ENCODE measurements at regions not wholly inside any gene's neighbourhood (a gene's known extent, or its start where the extent isn't known, plus 50 kb on each side); places are given as distances from the start of the nearest gene placed in this dataset.

DNA sequence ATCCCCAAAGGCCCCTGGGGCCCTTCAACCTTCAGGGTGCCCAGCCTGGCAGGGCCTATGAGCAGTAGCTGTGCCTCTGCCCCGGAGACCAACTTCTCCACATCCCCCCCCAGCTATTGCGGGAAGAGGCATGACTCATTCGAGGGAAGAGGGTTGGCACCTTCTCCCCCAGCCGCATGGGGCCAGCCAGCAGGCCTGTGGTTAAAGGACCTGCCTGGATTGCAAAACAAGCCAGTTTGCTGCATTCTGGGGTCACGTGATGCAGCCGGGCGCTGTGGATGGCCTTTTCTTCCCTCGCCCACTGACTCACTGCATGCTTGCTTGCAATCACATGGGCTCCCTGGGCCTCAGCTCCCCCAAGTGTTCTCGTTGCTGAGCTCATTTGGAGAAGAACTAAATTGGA is 182.5 kb downstream of the MAFB start:
- TF ChIP-seq, protein P1, sequence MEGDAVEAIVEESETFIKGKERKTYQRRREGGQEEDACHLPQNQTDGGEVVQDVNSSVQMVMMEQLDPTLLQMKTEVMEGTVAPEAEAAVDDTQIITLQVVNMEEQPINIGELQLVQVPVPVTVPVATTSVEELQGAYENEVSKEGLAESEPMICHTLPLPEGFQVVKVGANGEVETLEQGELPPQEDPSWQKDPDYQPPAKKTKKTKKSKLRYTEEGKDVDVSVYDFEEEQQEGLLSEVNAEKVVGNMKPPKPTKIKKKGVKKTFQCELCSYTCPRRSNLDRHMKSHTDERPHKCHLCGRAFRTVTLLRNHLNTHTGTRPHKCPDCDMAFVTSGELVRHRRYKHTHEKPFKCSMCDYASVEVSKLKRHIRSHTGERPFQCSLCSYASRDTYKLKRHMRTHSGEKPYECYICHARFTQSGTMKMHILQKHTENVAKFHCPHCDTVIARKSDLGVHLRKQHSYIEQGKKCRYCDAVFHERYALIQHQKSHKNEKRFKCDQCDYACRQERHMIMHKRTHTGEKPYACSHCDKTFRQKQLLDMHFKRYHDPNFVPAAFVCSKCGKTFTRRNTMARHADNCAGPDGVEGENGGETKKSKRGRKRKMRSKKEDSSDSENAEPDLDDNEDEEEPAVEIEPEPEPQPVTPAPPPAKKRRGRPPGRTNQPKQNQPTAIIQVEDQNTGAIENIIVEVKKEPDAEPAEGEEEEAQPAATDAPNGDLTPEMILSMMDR (IDR thresholded peaks at IDR 0.05; ENCODE audit: unreplicated experiment): no peak
- Mint-ChIP-seq H3K27ac (no peak overlapping the region), H3K36me3 (ENCODE audit: insufficient read depth) (no peaks in the 10 kb centered on the region), H3K4me3 (ENCODE audit: low read depth) (no peak overlapping the region), H3K27me3 (peaks cover 39% of the 10 kb centered on the region), H3K9me3 (ENCODE audit: low read depth) (no peaks in the 10 kb centered on the region), H3K4me1 (ENCODE audit: low read depth) (peaks cover 7% of the 10 kb centered on the region)
- DNase-seq (ENCODE audit: low spot score, unreplicated experiment): no peak

DNA sequence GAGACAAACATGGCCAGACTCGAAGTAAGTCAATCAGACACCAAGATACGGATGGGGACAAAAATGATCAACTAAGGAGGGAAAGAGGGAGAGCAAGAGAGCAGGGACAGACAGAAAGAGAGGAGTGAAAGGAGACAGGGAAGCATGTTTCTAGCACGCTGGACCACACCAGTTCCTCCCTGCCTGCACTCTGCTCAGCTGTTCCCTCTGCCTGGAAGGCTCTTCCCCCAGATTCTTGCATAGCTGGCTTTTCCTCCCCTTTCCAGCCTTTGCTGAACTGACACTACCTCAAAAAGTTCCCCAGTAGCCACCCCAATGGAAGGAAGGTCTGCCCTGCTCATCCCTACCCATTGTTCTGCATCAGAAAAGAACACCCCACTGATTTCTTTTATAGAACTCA is 185.9 kb downstream of the MAFB start:
- Mint-ChIP-seq H3K4me3 (ENCODE audit: low read depth) (no peak overlapping the region), H3K27me3 (peaks cover 22% of the 10 kb centered on the region)
- DNase-seq (ENCODE audit: low spot score, unreplicated experiment): no peak

DNA sequence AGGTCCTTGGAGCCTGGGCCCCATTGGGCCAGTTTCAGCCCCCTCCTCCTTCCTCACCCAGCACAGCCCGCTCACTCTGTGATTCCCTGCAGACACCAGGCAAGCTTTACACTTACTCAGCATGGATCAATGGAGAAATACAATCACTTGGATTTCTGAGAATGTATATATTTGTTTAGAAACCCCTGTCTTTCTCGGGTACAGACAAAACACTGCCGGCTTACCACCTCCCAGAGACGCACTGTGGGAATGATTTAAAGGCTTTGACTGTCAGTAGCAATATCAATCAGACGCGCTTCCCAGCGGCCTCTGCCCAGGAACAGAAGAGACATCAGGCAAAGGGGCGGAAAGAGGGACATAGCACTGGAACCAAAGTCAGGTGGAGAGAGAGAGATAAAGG is 186.5 kb downstream of the MAFB start:
- TF ChIP-seq, protein P1 (IDR thresholded peaks at IDR 0.05; ENCODE audit: unreplicated experiment): no peak
- peaks cover 17% of the 10 kb centered on the region for H3K27me3 Mint-ChIP-seq
- no peaks in the 10 kb centered on the region for H3K9me3 Mint-ChIP-seq (ENCODE audit: low read depth)
- H3K4me3 Mint-ChIP-seq (ENCODE audit: low read depth): no peak overlapping the region
- no peak overlapping the region for H3K27ac Mint-ChIP-seq
- H3K4me1 Mint-ChIP-seq (ENCODE audit: low read depth): peaks cover 7% of the 10 kb centered on the region
- no peaks in the 10 kb centered on the region for H3K36me3 Mint-ChIP-seq (ENCODE audit: insufficient read depth)
- no peak for DNase-seq (ENCODE audit: low spot score, unreplicated experiment)

More for the DNA sequence above, 185.9 kb downstream of the MAFB start:
- Mint-ChIP-seq H3K27ac (no peak overlapping the region), H3K36me3 (ENCODE audit: insufficient read depth) (no peaks in the 10 kb centered on the region), H3K9me3 (ENCODE audit: low read depth) (no peaks in the 10 kb centered on the region), H3K4me1 (ENCODE audit: low read depth) (peaks cover 7% of the 10 kb centered on the region)
- TF ChIP-seq, protein P1 (IDR thresholded peaks at IDR 0.05; ENCODE audit: unreplicated experiment): no peak

DNA sequence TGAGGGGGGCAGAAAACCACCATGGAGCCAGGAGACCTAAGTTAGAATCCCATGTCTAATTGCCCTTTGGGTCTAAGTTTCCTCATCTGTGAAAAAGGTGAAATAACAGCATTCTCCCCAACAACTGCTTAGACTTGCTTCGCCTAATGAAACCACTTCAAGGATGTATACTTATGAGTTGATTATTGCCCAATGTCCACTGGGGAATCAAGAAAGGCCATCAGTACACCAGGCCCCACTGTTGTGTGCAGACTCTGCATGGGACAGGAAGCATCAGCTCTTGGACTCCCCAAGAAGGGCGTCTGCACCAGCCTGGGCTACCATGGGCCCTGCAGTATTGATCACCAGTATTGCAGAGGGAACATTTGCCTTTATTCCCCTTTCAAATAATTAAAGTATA is 189.6 kb downstream of the MAFB start:
- peaks cover 17% of the 10 kb centered on the region for H3K27me3 Mint-ChIP-seq
- TF ChIP-seq, protein P1 (IDR thresholded peaks at IDR 0.05; ENCODE audit: unreplicated experiment): no peak
- peaks cover 7% of the 10 kb centered on the region for H3K4me1 Mint-ChIP-seq (ENCODE audit: low read depth)
- DNase-seq (ENCODE audit: low spot score, unreplicated experiment): no peak
- no peaks in the 10 kb centered on the region for H3K36me3 Mint-ChIP-seq (ENCODE audit: insufficient read depth)
- no peaks in the 10 kb centered on the region for H3K9me3 Mint-ChIP-seq (ENCODE audit: low read depth)
- H3K4me3 Mint-ChIP-seq (ENCODE audit: low read depth): no peak overlapping the region
- no peak overlapping the region for H3K27ac Mint-ChIP-seq

DNA sequence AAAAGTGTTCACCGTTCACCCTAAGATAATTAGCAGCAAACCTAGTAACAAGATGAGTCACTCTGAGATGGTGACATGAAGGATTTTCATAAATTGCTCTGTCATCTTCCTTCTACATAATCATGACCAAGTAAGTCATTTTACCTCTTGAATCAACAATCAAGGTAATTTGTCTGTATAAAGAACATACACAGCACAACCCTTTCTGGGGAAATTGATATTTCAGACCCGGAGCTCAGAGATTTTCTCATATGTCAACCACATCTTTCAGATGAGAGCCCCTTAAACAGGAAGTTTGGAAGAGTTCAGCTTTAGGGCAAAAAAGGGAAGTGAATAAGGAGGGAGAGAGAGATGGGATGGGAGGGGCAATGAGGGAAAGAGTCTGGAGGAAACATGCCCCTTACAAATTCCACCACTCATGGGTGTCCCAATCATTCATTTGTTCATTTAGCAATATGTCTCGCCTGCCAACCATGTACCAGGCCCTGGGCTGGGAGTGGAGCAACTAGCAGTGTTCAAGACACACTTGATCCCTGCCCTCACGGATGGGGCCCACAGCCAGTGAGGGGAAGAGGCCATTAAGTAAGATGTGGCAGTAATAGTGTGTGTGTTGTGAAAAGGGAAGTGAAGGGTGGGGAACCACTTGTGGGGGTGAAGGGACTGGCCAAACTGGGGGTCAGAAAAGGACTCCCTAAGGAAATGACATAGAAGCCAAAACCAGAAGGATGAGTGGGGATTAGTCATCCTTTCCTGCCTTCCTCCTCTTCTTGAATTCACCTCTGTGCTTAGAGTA is 190.9 kb downstream of the MAFB start:
- H3K9me3 Mint-ChIP-seq (ENCODE audit: low read depth): no peaks in the 10 kb centered on the region
- TF ChIP-seq, protein P1 (IDR thresholded peaks at IDR 0.05; ENCODE audit: unreplicated experiment): no peak
- peaks cover 12% of the 10 kb centered on the region for H3K27me3 Mint-ChIP-seq
- H3K4me1 Mint-ChIP-seq (ENCODE audit: low read depth): peaks cover 7% of the 10 kb centered on the region
- H3K36me3 Mint-ChIP-seq (ENCODE audit: insufficient read depth): no peaks in the 10 kb centered on the region
- no peak overlapping the region for H3K27ac Mint-ChIP-seq
- no peak for DNase-seq (ENCODE audit: low spot score, unreplicated experiment)
- no peak overlapping the region for H3K4me3 Mint-ChIP-seq (ENCODE audit: low read depth)

All from progenitor cell of endocrine pancreas (in vitro differentiated cells).